ENCODE measurements at regions not wholly inside any gene's neighbourhood (a gene's known extent, or its start where the extent isn't known, plus 50 kb on each side); places are given as distances from the start of the nearest gene placed in this dataset.
"Not testable (repeated sequence)": the region's sequence is repeated elsewhere in the genome, so short reads cannot be mapped to it uniquely, and the experiment has no call there.

GRCh38 chr6:150684161-150684560 is 84.5 kb downstream of the PLEKHG1 start:
- no peak for DNase-seq

GRCh38 chr6:150684714-150685459 is 85.2 kb downstream of the PLEKHG1 start:
- no peak for DNase-seq

GRCh38 chr6:150685860-150686259 is 86.2 kb downstream of the PLEKHG1 start:
- DNase-seq: peak; percentile 50

- DNase-seq: no peak
Measured at GRCh38 chr6:150686566-150686965, 86.9 kb downstream of the PLEKHG1 start.

DNA sequence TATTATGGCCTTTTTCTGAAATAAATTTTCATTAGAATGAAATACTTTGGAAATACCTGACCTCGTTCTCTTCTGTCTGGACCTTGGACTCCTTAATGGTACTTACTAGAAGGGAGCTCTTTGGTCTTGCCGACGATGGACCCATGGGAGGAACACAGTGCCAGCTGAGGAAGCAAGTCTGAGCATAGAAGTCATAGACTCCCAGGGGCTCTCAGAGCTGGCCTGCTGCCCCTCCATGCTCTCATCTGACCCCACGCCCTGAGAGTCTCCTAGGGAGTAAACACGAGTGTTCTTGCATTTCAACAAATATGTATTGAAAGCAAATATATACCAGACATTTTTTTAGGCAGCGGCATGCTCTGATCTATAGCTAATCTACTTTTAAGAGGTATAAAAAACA is 87.8 kb downstream of the PLEKHG1 start:
- DNase-seq: no peak

- no peak for DNase-seq
Measured at GRCh38 chr6:150689900-150690590, 90.4 kb downstream of the PLEKHG1 start.

DNA sequence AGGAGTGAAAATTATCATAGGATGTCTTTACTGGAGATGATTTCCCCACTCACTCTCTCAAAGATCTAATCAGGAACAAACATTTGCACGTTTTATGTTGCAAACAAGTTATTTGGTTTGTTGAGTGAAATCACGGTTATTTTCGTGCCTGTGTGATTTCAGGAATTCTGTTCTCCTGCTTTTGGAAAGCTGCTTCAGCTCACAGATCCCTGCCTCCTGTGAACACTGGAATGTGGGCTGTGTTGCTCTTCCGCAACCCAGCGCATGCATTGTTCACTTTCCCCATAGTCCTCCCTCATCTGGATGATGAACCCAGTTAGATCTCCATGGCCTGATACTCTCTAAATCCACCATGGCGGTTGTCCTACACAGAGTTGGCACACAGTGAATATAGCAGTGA is 91.0 kb downstream of the PLEKHG1 start:
- DNase-seq: no peak

DNA sequence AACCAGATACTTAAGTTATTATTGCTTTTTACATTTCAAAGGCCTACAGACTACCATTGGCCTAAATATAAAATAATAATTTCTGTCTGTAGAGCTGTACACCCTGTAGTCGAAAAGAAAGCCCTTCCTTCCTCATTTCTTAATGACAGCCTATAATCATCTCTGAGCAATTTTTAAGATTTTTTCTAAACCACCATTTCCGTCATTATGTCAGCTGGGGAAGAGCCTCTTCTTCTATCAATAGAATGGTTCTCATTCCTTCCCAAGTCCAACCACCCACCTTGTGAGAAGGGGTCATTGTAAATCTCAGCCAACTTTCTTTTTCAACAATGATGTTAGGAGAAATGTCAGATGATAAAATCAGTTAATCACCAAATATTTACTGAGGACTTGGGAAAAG is 91.8 kb downstream of the PLEKHG1 start:
- no peak for DNase-seq

GRCh38 chr6:150692604-150693003 is 92.9 kb downstream of the PLEKHG1 start:
- no peak for DNase-seq

DNA sequence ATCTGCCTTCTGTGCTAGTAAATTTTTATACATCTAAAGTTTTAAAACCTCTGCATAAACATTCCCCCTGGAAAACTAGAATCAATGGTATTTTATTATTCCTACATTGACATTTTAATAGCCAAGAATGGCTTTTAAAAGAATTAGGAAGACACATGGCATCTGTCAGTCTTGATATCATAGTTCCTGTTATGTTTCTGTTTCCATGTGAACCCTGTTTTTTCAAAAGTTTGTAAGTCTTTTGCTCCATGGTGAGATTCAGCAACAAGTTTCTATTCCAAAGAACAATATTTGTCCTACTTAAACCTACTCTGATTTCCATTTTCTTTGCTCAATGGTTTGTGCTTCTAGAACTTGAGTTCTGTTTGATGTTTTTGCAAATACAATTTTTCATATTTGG is 95.2 kb downstream of the PLEKHG1 start:
- DNase-seq: no peak

DNA sequence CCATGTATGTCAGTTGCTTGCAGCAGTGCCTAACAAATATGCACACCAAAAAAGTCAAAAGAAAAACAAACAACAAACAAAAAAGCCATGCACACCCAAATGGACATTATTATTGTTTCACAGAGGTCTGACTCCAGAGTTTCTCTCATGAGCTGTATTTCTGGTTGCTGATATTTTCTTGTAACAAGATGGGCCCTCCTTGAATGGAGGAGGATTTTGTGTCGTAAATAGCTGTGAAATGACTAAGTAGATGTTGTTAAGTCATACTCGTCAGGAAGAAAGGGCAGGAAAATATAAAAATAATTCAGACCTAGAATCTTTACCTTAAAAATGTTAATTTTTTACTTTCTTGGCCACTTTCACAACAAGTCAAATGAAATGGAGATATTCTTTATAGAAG is 96.0 kb downstream of the PLEKHG1 start:
- no peak for DNase-seq

DNA sequence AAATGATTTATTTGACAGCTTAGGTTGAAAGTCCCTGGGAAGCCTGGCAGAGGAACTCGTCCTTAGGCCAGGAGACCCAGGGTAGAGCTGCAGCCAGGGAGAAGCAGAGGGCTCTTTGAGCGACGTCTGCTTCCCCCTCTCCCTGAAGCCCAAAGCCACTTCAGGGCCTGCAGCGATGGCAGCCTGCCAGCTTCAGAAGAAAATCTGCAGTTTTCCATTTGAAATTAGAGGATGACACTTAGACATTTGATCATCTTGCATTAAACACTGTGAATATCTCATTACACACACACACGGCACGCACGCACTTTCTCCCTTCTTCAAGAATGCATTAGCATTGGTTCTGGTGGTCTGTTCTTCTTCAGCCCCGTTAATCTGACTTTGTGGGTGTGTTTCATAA is 96.5 kb downstream of the PLEKHG1 start:
- DNase-seq: no peak

- DNase-seq: not testable (repeated sequence)
Measured at GRCh38 chr6:150696918-150697317, 97.2 kb downstream of the PLEKHG1 start.

- no peak for DNase-seq
Measured at GRCh38 chr6:150697515-150697914, 97.8 kb downstream of the PLEKHG1 start.

DNA sequence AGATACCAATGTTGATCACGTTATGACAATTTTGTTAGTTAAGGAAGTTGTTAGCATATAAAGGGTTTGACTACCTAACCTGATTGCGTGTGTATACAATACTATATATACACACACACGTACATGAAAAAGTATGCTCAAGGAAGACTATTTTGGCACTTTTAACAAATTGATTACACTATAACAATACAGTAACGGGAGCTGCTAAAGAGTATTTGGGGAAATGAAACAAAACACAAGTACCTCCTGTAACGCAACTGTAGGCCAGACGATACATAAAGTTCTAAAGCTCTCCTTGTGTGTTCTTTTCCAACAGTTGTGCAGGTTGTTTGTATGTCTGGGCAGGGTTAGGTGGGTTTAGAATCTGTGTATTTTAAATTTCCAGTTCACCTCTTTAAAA is 98.7 kb downstream of the PLEKHG1 start:
- no peak for DNase-seq

- peak; percentile 16 for DNase-seq
Measured at GRCh38 chr6:150702675-150703074, 103.0 kb downstream of the PLEKHG1 start.

DNA sequence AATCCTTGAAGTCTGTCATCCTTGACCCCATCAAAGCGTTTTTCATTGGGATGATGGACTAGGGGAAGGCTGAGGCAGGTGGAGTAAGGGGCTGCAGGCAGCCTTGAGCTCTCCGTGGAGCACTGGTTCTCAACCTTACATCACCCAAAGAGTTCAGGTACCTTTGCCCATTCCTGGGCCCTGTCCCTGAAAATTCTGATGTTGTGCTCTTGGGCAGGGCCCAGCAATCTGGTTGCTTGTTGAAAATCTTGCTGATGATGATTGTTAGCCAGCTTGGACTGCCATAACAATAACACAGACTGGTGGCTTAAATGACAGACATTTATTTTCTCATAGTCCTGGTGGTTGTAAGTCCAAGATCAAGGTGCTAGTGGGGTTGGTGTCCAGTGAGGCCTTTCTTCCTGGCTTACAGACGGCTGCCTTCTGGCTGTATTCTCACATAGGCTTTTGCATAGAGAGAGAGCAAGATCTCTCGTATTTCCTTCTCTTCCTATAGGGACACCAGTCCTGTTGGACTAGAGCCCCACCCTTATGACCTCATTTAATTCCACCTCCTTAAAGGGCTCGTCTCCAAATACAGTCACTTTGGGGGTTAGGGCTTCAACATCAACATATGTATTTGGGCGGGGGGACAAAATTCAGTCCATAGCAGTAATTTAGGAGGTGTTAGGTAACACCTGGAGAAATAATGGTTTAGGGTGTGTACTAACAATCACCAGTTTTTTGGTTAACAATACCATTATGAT is 104.9 kb downstream of the PLEKHG1 start:
- no peak for DNase-seq

GRCh38 chr6:150705392-150705791 is 105.7 kb downstream of the PLEKHG1 start:
- DNase-seq: no peak

- DNase-seq: no peak
Measured at GRCh38 chr6:150710236-150710635, 110.6 kb downstream of the PLEKHG1 start.

DNA sequence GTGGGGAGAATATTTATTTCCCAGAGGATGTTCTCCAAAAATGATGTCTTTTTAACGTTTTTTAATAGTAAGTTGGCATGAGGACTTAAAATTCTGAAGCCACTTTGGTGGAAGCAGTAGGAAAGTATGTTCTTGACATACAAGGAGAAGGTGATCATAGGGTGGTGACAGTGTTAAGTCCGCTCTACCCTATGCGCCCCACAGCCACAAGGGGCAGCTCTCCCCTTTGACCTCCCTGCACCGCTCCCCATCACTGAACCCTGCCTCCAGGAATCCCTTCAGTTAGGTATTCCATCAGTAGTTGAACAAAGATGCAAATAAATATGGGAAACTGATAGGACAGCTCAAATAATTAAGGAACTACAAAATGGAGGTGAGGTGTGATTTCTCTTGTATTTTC is 111.4 kb downstream of the PLEKHG1 start:
- DNase-seq: no peak

- no peak for DNase-seq
Measured at GRCh38 chr6:150711584-150712504, 112.2 kb downstream of the PLEKHG1 start.

- DNase-seq: no peak
Measured at GRCh38 chr6:150712505-150713252, 113.0 kb downstream of the PLEKHG1 start.
